Nephron (organoid): ENCODE measurements at regions not wholly inside any gene's neighbourhood (a gene's known extent, or its start where the extent isn't known, plus 50 kb on each side); places are given as distances from the start of the nearest gene placed in this dataset.

Experiments
- H3K27ac Mint-ChIP-seq, 3 experiments: 2 replicates each; pipeline ENCODE4 v1.8.0; 2020; ENCODE audit warnings: mixed read lengths in 3 of 3, mild to moderate bottlenecking in 2 of 3, moderate library complexity in 1 of 3
- H3K27me3 Mint-ChIP-seq: 2 replicates; pipeline ENCODE4 v1.8.0; 2021; ENCODE audit warnings: low read depth, mild to moderate bottlenecking, moderate library complexity, mixed read lengths
- H3K36me3 Mint-ChIP-seq: 2 replicates; pipeline ENCODE4 v1.8.0; 2020; ENCODE audit warnings: low read depth, mixed read lengths
- H3K4me1 Mint-ChIP-seq: 2 replicates; pipeline ENCODE4 v1.8.0; 2020; ENCODE audit warnings: mixed read lengths
- H3K4me3 Mint-ChIP-seq, 3 experiments: 2 replicates each; pipeline ENCODE4 v1.8.0; 2020; ENCODE audit warnings: mild to moderate bottlenecking in 3 of 3, mixed read lengths in 3 of 3, moderate library complexity in 2 of 3
- H3K9me3 Mint-ChIP-seq: 2 replicates; pipeline ENCODE4 v1.8.0; 2020; ENCODE audit warnings: mixed read lengths
- CTCF ChIP-seq, 3 experiments: fragments of 200-600 bp; sonication (generic); IDR thresholded peaks; one replicate each; pipeline ENCODE4 v1.5.0; 2021; ENCODE audit warnings: antibody characterized with exemption in 3 of 3; ENCODE audit not compliant: unreplicated experiment in 3 of 3

GRCh38 chr5:2266641-2267240 lies 384.0 kb upstream of the IRX4 start:
- TF ChIP-seq CTCF (IDR thresholded peaks at IDR 0.05; ENCODE audit: unreplicated experiment in 3 of 3) = no peak
- Mint-ChIP-seq H3K27ac (no peak overlapping the region), H3K9me3 (no peaks in the 10 kb centered on the region), H3K27me3 (peaks cover 36% of the 10 kb centered on the region), H3K4me3 (no peak overlapping the region), H3K36me3 (no peaks in the 10 kb centered on the region), H3K4me1 (no peaks in the 10 kb centered on the region)

GRCh38 chr5:2265341-2265740 lies 382.6 kb upstream of the IRX4 start:
- Mint-ChIP-seq H3K27ac (no peak overlapping the region), H3K4me1 (no peaks in the 10 kb centered on the region), H3K4me3 (no peak overlapping the region), H3K36me3 (no peaks in the 10 kb centered on the region), H3K9me3 (no peaks in the 10 kb centered on the region), H3K27me3 (peaks cover 34% of the 10 kb centered on the region)
- TF ChIP-seq CTCF (IDR thresholded peaks at IDR 0.05; ENCODE audit: unreplicated experiment in 3 of 3) = no peak

DNA sequence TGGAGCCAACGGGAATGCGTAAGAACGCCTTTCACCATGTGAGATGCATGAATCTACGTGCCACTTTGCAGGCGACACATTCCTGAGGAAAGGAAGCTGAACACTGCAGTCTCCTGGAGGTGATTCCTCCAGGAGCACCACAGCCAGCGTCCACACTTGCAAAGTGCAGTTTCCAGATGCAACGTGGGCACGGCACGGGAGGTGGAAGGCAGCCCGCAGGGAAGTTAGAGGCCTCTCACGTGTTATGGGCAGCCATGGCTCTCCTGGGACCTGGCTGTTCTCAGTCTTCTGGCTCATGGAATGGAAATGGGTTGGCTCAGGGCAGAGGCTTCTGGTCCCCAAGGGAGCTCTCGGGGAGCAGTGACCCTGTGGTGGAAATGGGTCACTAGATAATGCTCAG lies 381.0 kb upstream of the IRX4 start:
- no peak for TF ChIP-seq CTCF (IDR thresholded peaks at IDR 0.05; ENCODE audit: unreplicated experiment in 3 of 3)
- Mint-ChIP-seq H3K9me3 (no peaks in the 10 kb centered on the region), H3K27ac (no peak overlapping the region), H3K4me3 (no peak overlapping the region), H3K4me1 (no peaks in the 10 kb centered on the region), H3K36me3 (no peaks in the 10 kb centered on the region), H3K27me3 (peaks cover 38% of the 10 kb centered on the region)

- Mint-ChIP-seq H3K27ac (no peak overlapping the region), H3K4me3 (no peak overlapping the region), H3K36me3 (no peaks in the 10 kb centered on the region), H3K27me3 (peaks cover 41% of the 10 kb centered on the region), H3K9me3 (no peaks in the 10 kb centered on the region), H3K4me1 (no peaks in the 10 kb centered on the region)
- no peak for TF ChIP-seq CTCF (IDR thresholded peaks at IDR 0.05; ENCODE audit: unreplicated experiment in 3 of 3)
Measured at GRCh38 chr5:2262620-2263019, 379.9 kb upstream of the IRX4 start.

GRCh38 chr5:2261004-2261703 lies 378.4 kb upstream of the IRX4 start:
- Mint-ChIP-seq H3K27me3 (peaks cover 47% of the 10 kb centered on the region), H3K4me1 (no peaks in the 10 kb centered on the region), H3K36me3 (no peaks in the 10 kb centered on the region), H3K9me3 (no peaks in the 10 kb centered on the region), H3K27ac (no peak overlapping the region), H3K4me3 (no peak overlapping the region)
- no peak for TF ChIP-seq CTCF (IDR thresholded peaks at IDR 0.05; ENCODE audit: unreplicated experiment in 3 of 3)
